Panc1 (cell line): ENCODE measurements at regions not wholly inside any gene's neighbourhood (a gene's known extent, or its start where the extent isn't known, plus 50 kb on each side); places are given as distances from the start of the nearest gene placed in this dataset.

Experiments used
- ATAC-seq: fragments of 200-7000 bp; cut with Tn5 transposase; 2 replicates; pipeline ENCODE4 v1.9.1; 2020; ENCODE audit warnings: mild to moderate bottlenecking, moderate library complexity
- BruUV-seq: library from RNA; stranded (reverse); fragments of 400-500 nt; replicated peaks from 2 replicates; lab custom pipeline; 2021; lab: Mats Ljungman, UMichigan
- CTCF ChIA-PET: fragments of 300-600 bp; sonication (Branson Sonifier 250); formaldehyde crosslinking; loops from one replicate; lab custom pipeline; 2022; ENCODE audit warnings: antibody characterized with exemption; lab: Charles Lee
- POLR2A ChIA-PET: fragments of 300-600 bp; sonication (Branson Sonifier 250); formaldehyde crosslinking; loops from one replicate; lab custom pipeline; 2022; ENCODE audit warnings: antibody characterized with exemption; lab: Charles Lee
- DNase-seq: peaks from one replicate; pipeline ENCODE4 v3.0.0-alpha.2; 2010; ENCODE audit warnings: low read depth, low spot score
- H3K27ac ChIP-seq: 2 replicates; pipeline ENCODE4 v1.5.1; 2011; ENCODE audit warnings: mild to moderate bottlenecking, low read length, inconsistent platforms
- H3K27me3 ChIP-seq: fragments of 200-500 bp; sonication (Bioruptor generic); 2 replicates; pipeline ENCODE4 v1.6.0; 2014; ENCODE audit warnings: low read length, inconsistent platforms; ENCODE audit not compliant: control insufficient read depth, insufficient read depth
- H3K36me3 ChIP-seq: fragments of 200-500 bp; sonication (Bioruptor generic); 2 replicates; pipeline ENCODE4 v1.5.1; 2014; ENCODE audit warnings: inconsistent platforms, mild to moderate bottlenecking, low read length, moderate library complexity; ENCODE audit not compliant: control insufficient read depth, insufficient read depth
- H3K4me1 ChIP-seq: 2 replicates; pipeline ENCODE4 v1.5.1; 2011; ENCODE audit warnings: inconsistent platforms, mild to moderate bottlenecking, low read length, moderate library complexity; ENCODE audit not compliant: control insufficient read depth, insufficient read depth
- H3K4me3 ChIP-seq, 2 experiments: 2 replicates each; pipeline ENCODE4 v1.5.1; 2011 to 2012; ENCODE audit warnings: low read depth in 2 of 2, low read length in 2 of 2, mild to moderate bottlenecking in 2 of 2, inconsistent platforms in 1 of 2, moderate library complexity in 1 of 2
- H3K9me3 ChIP-seq: fragments of 200-500 bp; sonication (Bioruptor generic); 2 replicates; pipeline ENCODE4 v1.5.1; 2014; ENCODE audit warnings: low read depth, mild to moderate bottlenecking, inconsistent platforms, low read length, moderate library complexity; ENCODE audit not compliant: control insufficient read depth, insufficient read depth
- CTCF ChIP-seq: fragments of 450-650 bp; IDR thresholded peaks from 2 replicates; pipeline ENCODE4 v1.5.1; 2017; ENCODE audit warnings: mild to moderate bottlenecking
- POLR2AphosphoS5 ChIP-seq: IDR thresholded peaks from 2 replicates; pipeline ENCODE4 v1.6.1; 2012; ENCODE audit warnings: mild to moderate bottlenecking, low read depth, low read length, moderate library complexity
- REST ChIP-seq, 2 experiments: IDR thresholded peaks; 2 replicates each; pipeline ENCODE4 v1.6.1; 2011 to 2012; ENCODE audit warnings: low read depth in 2 of 2, control low read depth in 1 of 2, low read length in 1 of 2, mild to moderate bottlenecking in 1 of 2, moderate library complexity in 1 of 2; ENCODE audit not compliant: insufficient read depth in 1 of 2
- SIN3A ChIP-seq: IDR thresholded peaks from 2 replicates; pipeline ENCODE4 v1.6.1; 2012; ENCODE audit warnings: low read depth, mild to moderate bottlenecking, low read length, moderate library complexity, borderline replicate concordance; ENCODE audit not compliant: insufficient read depth
- TCF7L2 ChIP-seq: IDR thresholded peaks from 2 replicates; pipeline ENCODE4 v1.6.1; 2011; ENCODE audit warnings: mild to moderate bottlenecking, low read depth, low read length, inconsistent platforms
- in situ Hi-C: cut with HindIII; loops from 2 replicates; pipeline ENCODE4 v1.10.0; 2016; ENCODE audit warnings: low sequenced_read_pairs, low pct_unique_long_range_greater_than_20kb
- intact Hi-C: fragments of 100-400 bp; cut with micrococcal nuclease; formaldehyde crosslinking; loops from one replicate; pipeline ENCODE4 v1.10.0; 2022; ENCODE audit not compliant: unreplicated experiment

- POLR2A ChIA-PET, result no interaction called here
- TF ChIP-seq REST (IDR thresholded peaks at IDR 0.05; ENCODE audit: insufficient read depth in 1 of 2, low read depth in 2 of 2, low read length in 1 of 2) (no peak), CTCF (no peak), POLR2AphosphoS5 (no peak), TCF7L2 (no peak), SIN3A (no peak)
- no peaks in the 10 kb centered on the region for H3K36me3 ChIP-seq
- BruUV-seq, result no TSS peak
- in situ Hi-C loops (no loop called here), intact Hi-C loops (no loop called here)
- H3K27me3 ChIP-seq, result no peaks in the 10 kb centered on the region
- peak overlapping the region; percentile 100 for H3K27ac ChIP-seq
- ATAC-seq, result no peak
- H3K4me1 ChIP-seq, result peaks cover 43% of the 10 kb centered on the region
- CTCF ChIA-PET, result no interaction called here
- H3K9me3 ChIP-seq, result peaks cover 44% of the 10 kb centered on the region; the same call in 1 of the 2 replicates
- DNase-seq, result no peak
- H3K4me3 ChIP-seq, result no peak overlapping the region
These were observed 128.4 kb upstream of the SMAD3 start for GRCh38 chr15:66936861-66937582.

GRCh38 chr15:66937588-66937987 is 127.8 kb upstream of the SMAD3 start:
- ATAC-seq (no peak), DNase-seq (no peak)
- BruUV-seq, result no TSS peak
- in situ Hi-C loops (no loop called here), intact Hi-C loops (no loop called here)
- no peaks in the 10 kb centered on the region for H3K27me3 ChIP-seq
- ChIA-PET CTCF (no interaction called here), POLR2A (no interaction called here)
- H3K27ac ChIP-seq, result peak overlapping the region; percentile 100
- no peaks in the 10 kb centered on the region for H3K36me3 ChIP-seq
- TF ChIP-seq POLR2AphosphoS5, result no peak
- TF ChIP-seq CTCF, result no peak
- no peak for TF ChIP-seq TCF7L2
- TF ChIP-seq REST (IDR thresholded peaks at IDR 0.05; ENCODE audit: insufficient read depth in 1 of 2, low read depth in 2 of 2, low read length in 1 of 2), result no peak
- no peak for TF ChIP-seq SIN3A
- H3K9me3 ChIP-seq, result peaks cover 44% of the 10 kb centered on the region; the same call in 1 of the 2 replicates
- H3K4me3 ChIP-seq, result no peak overlapping the region
- peaks cover 43% of the 10 kb centered on the region for H3K4me1 ChIP-seq
